Ovary (tissue), 7 donors: ENCODE measurements at regions not wholly inside any gene's neighbourhood (a gene's known extent, or its start where the extent isn't known, plus 50 kb on each side); places are given as distances from the start of the nearest gene placed in this dataset.
"Not testable (repeated sequence)": the region's sequence is repeated elsewhere in the genome, so short reads cannot be mapped to it uniquely, and the experiment has no call there.

ENCODE experiments used
- DNase-seq, 5 donors: peaks; one replicate each; pipeline ENCODE4 v3.0.0-alpha.2; 2019 to 2020
- H3K27ac ChIP-seq, 2 donors: fragments of 200-600 bp; one replicate each; pipeline versions ENCODE4 v1.5.1 to v1.8.0; 2019 to 2022
- H3K27me3 ChIP-seq: fragments of 200-600 bp; one replicate; pipeline ENCODE4 v1.8.0; 2022
- H3K36me3 ChIP-seq: fragments of 200-600 bp; sonication (generic); one replicate; pipeline ENCODE4 v1.5.1; 2019
- H3K4me1 ChIP-seq: one replicate; pipeline ENCODE4 v1.8.1; 2013; ENCODE audit warnings: mild to moderate bottlenecking, moderate library complexity; ENCODE audit not compliant: insufficient read depth
- H3K4me3 ChIP-seq: fragments of 200-600 bp; sonication (generic); one replicate; pipeline ENCODE4 v1.5.1; 2017
- H3K9me3 ChIP-seq, 2 donors: fragments of 200-600 bp in 1 of 2; sonication (generic) in 1 of 2; one replicate each; pipeline versions ENCODE4 v1.5.1 to v1.8.1; 2013 to 2019; ENCODE audit warnings: mild to moderate bottlenecking in 1 of 2, moderate library complexity in 1 of 2
- CTCF ChIP-seq, 3 donors: fragments of 450-650 bp in 2 of 3; fragments of 200-600 bp in 1 of 3; IDR thresholded peaks; one replicate each; pipeline versions ENCODE4 v1.5.1 to v1.8.0; 2016 to 2022; ENCODE audit warnings: antibody characterized with exemption in 3 of 3, mild to moderate bottlenecking in 1 of 3
- EP300 ChIP-seq: sonication (generic); formaldehyde crosslinking; IDR thresholded peaks from one replicate; pipeline ENCODE4 v1.6.1; 2017; ENCODE audit warnings: antibody characterized with exemption
- POLR2A ChIP-seq: fragments of 450-650 bp; IDR thresholded peaks from one replicate; pipeline ENCODE4 v1.6.1; 2017; ENCODE audit warnings: antibody characterized with exemption, mild to moderate bottlenecking, moderate library complexity
- WGBS, 3 donors: extraction: QIAGEN DNeasy Blood & Tissue Kit in 1 of 3; methylation state at CpG; one replicate each; pipeline versions ENCODE4 v1.1.5 to v1.1.7; 2013 to 2017; 5-methylcytosine and 5-hydroxymethylcytosine counted together
- intact Hi-C, 4 donors: fragments of 100-400 bp; cut with DNase I; formaldehyde crosslinking; loops; one replicate each; pipeline versions ENCODE4 v1.11.0 to v1.15.1; 2022 to 2023
- donor health status: DM: no; HTN: no; CAD: no; lungs with moderate emphysema.
- donor health status: DM: no; HTN: no; CAD: no.
- donor health status: Bipolar disorder and iron deficiency.
- donor health status: DM: no; HTN: no; CAD: no.
- donor health status: DM: yes; HTN: yes; CAD: no.

GRCh38 chr5:130316971-130317680 is 412.9 kb downstream of the CHSY3 start:
- Histone ChIP-seq H3K9me3 (no peaks in the 10 kb centered on the region), H3K27ac (no peak overlapping the region), H3K4me1 (no peaks in the 10 kb centered on the region), H3K27me3 (no peaks in the 10 kb centered on the region), H3K36me3 (no peaks in the 10 kb centered on the region), H3K4me3 (no peak overlapping the region)
- TF ChIP-seq POLR2A, result no peak
- no peak for TF ChIP-seq EP300
- no peak for TF ChIP-seq CTCF (IDR thresholded peaks at IDR 0.05)
- no peak for DNase-seq
- WGBS, 3 donors, result 43 to 48% (median 44%) methylated on average over 7 of the region's 7 CpGs
- intact Hi-C loops, result no loop called here

DNA sequence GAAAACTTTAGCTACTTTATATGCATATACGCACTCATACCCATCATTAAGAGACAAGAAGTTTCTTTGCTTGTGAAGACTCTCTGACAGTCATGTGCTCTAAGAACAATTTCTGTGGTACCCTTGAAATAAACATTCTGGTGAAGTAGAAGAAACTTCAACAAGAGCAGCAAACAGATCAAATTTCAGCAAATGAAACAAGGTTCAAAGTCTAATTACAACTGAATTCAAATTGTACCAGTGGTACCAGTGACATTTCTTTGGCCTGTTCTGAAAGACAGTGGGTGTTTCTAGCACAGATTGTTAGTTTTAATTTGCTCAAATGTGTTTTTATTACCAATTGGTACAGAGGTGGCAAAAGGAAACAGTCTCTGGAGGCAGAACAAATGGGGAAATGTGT is 391.0 kb downstream of the CHSY3 start:
- H3K27me3 ChIP-seq, result no peaks in the 10 kb centered on the region
- no peaks in the 10 kb centered on the region for H3K9me3 ChIP-seq
- no peak overlapping the region for H3K4me3 ChIP-seq
- H3K27ac ChIP-seq, result no peak overlapping the region
- 95 to 98% (median 97%) methylated on average over 1 of the region's 1 CpG for WGBS, 3 donors
- H3K36me3 ChIP-seq, result no peaks in the 10 kb centered on the region
- DNase-seq, result no peak
- intact Hi-C loops, result no loop called here
- H3K4me1 ChIP-seq, result no peaks in the 10 kb centered on the region
- TF ChIP-seq EP300 (no peak), POLR2A (no peak), CTCF (IDR thresholded peaks at IDR 0.05) (no peak)

GRCh38 chr5:130294798-130295197 is 390.5 kb downstream of the CHSY3 start:
- H3K4me1 ChIP-seq, H3K36me3 ChIP-seq, H3K27ac ChIP-seq, intact Hi-C loops, H3K27me3 ChIP-seq, H3K4me3 ChIP-seq, H3K9me3 ChIP-seq, DNase-seq: not testable (repeated sequence)
- 93 to 98% (median 96%) methylated on average over 3 of the region's 3 CpGs for WGBS, 3 donors

DNA sequence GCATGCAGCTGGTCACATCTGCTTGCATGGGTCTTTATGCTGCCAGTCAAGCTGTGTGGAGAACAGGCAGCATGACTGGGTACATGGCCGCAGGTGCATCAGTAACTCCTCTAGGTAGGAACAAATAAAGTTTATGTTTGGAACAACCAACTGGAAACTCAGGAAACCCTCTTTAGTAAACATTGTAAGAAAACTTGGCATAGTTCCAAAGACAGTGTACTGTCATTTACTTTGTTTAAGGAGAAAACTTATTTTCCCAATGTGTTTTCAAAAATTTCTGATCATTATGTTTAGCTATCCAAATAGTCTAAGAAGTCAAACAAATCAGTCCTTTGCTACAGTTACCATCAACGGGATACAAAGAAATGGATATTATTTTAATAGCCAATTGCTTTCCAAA is 386.0 kb downstream of the CHSY3 start:
- 79 to 90% (median 80%) methylated on average over 2 of the region's 2 CpGs for WGBS, 3 donors
- Histone ChIP-seq H3K27ac (no peak overlapping the region), H3K27me3 (no peaks in the 10 kb centered on the region), H3K4me1 (no peaks in the 10 kb centered on the region), H3K4me3 (no peak overlapping the region), H3K9me3 (no peaks in the 10 kb centered on the region), H3K36me3 (no peaks in the 10 kb centered on the region)
- intact Hi-C loops, result no loop called here
- TF ChIP-seq CTCF (IDR thresholded peaks at IDR 0.05) (no peak), EP300 (no peak)
- no peak for DNase-seq

DNA sequence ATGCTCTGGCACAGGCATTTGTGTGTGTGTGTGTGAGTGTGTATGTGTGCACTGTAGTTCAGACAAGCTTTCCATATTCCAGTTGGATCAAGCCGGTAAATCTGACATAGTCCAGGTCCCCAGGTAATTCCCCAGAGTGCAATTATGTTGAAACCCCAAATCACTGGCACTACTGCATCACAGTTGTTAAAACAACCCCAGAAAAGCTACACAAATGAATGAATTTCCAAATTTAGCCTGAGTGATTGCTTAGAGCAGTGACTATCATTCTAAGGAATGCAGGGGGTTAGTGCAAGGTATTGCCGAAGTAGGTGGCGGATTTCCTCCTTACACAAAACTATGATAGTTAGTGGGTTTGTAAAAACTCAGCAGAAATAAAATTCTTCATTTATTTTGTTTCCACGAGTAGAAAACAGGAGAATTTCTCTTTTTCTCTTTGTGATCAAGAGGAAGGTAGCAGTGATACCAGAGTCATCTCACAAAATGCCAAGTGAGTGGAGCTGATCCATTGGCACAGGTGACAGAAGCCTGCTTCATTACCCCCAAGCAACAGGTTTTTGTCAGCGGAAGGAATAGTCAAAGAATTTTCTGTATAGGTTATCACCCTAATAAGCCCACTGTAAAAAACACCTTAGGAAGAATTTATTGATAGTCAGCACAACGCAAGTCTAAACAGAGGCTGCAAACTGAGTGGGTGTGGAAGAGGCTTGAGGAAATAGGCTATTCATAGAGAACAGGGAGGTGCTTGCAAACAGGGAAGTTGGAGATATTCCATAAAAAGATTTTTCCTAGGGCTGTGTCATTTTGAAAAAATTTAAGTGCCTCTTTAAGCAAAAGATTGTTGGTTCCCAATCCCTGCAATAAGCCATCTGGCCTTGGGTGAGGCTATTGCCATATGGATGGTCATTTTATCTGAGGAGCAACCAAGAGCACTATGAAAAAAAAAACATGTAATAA is 385.1 kb downstream of the CHSY3 start:
- intact Hi-C loops, result no loop called here
- no peaks in the 10 kb centered on the region for H3K27me3 ChIP-seq
- WGBS, 3 donors, result 67 to 73% (median 72%) methylated on average over 6 of the region's 6 CpGs
- no peak overlapping the region for H3K4me3 ChIP-seq
- TF ChIP-seq CTCF (IDR thresholded peaks at IDR 0.05), result no peak
- no peak for TF ChIP-seq EP300
- no peak for TF ChIP-seq POLR2A
- no peaks in the 10 kb centered on the region for H3K4me1 ChIP-seq
- no peaks in the 10 kb centered on the region for H3K9me3 ChIP-seq
- H3K36me3 ChIP-seq, result no peaks in the 10 kb centered on the region
- DNase-seq, result no peak
- no peak overlapping the region for H3K27ac ChIP-seq
